ENCODE measurements at regions not wholly inside any gene's neighbourhood (a gene's known extent, or its start where the extent isn't known, plus 50 kb on each side); places are given as distances from the start of the nearest gene placed in this dataset.

DNA sequence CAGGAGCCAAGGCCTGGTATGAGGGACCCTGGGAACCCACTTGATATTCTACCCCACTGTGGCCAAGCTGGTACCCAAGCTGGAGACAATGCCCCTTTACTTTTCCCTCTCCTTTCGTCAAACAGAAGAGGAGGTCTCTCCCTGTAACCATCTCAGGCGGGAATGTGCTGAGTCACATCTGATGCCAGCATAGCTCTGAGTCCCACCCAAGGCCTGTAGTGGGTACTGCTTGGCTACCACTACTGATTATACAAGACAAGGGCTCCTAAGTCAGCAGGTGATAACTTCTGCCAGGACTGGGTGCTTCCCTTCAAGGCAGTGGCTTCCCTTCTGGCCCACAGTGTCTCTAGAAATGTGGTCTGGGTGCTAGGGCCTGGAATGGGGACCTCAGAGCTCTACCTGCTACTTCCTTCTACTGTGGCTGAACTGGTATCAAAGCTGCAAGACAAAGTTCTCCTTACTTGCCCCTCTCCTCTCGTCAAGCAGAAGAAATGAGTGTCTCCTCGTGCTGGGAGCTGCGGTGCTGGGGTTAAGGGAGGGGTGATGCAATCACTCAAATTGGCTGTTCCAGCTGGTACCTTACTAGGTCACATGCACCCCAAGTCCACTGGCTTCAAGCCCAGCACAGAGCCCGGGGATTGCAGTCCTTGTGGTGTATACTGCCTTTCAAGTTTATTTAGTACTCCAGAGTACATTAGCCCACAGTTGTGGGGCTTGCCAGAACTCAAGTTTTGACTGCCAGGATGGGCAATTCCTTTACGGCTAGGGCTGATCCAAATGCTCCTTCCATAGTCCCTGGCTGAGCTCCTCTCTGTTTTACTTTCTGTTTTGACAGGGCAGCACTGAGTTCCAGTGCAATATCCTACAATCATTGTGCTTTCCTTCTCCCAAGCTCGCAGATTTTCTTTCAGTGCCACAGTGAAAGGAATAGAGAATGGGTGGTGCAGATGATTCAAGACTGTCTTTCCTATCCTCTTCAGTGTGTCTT lies 419.7 kb upstream of the CNTN5 start:
- no peaks in the 10 kb centered on the region for H4K20me1 ChIP-seq (replicated peaks; ENCODE audit: control insufficient read depth, insufficient read depth, low read length)
- H3K4me2 ChIP-seq (ENCODE audit: insufficient read depth, low read length): peak overlapping the region; percentile 15
- DNase-seq (ENCODE audit: extremely low read depth in 1 of 4, low spot score in 3 of 4) (no peak), FAIRE-seq (no peak), ATAC-seq (peak; percentile 36)
- in situ Hi-C loops (cut with MboI) (no loop called here), intact Hi-C loops (cut with micrococcal nuclease) (no loop called here)
- H3K27me3 ChIP-seq (ENCODE audit: control insufficient read depth in 2 of 2, insufficient read depth in 2 of 2, low read length in 2 of 2): no peaks in the 10 kb centered on the region
- WGBS (ENCODE audit: insufficient coverage, low coverage, missing lambda C conversion rate): 6% methylated on average over 7 of the region's 8 CpGs
- no peaks in the 10 kb centered on the region for H3K36me3 ChIP-seq (ENCODE audit: control insufficient read depth, insufficient read depth, low read length)
- H3K4me1 ChIP-seq (replicated peaks in 1 of 2; ENCODE audit: control insufficient read depth in 2 of 2, insufficient read depth in 2 of 2, low read length in 2 of 2): peaks cover 0 to 8% of the 10 kb centered on the region in 2 experiments; a peak in 2 of 5 replicates
- no TSS peak for BruUV-seq (replicated peaks)
- no peak overlapping the region for H3K4me3 ChIP-seq
- POLR2A ChIA-PET: interaction anchor here (0.7 kb wide), 1 partner anchor 791 kb away, joined by 3 read pairs; no protein-coding TSS in a partner anchor
- H3K9ac ChIP-seq (ENCODE audit: insufficient read depth in 1 of 2, low read depth in 2 of 2, low read length in 2 of 2): no peak overlapping the region; a peak in 1 of 4 replicates
- peak overlapping the region; percentile 80 for H3K27ac ChIP-seq (ENCODE audit: extremely low read depth, low read depth, low read length)
- H3K9me1 ChIP-seq (ENCODE audit: control insufficient read depth, insufficient read depth, low read length): no peaks in the 10 kb centered on the region
- H3K79me2 ChIP-seq (ENCODE audit: control insufficient read depth, insufficient read depth, low read length): no peaks in the 10 kb centered on the region
- no peaks in the 10 kb centered on the region for H3K9me3 ChIP-seq (replicated peaks; ENCODE audit: control insufficient read depth, insufficient read depth, low read depth, low read length)
- CTCF ChIA-PET (ENCODE audit: low intra/inter-chr PET ratio): no interaction called here
- H2AFZ ChIP-seq (ENCODE audit: low read depth, low read length): peak overlapping the region; percentile 73
- TF ChIP-seq CEBPG (CRISPR knock-in tag; IDR thresholded peaks at IDR 0.05) (no peak), CEBPG (tag; conservative IDR thresholded peaks at IDR 0.05 in 1 of 2, IDR thresholded peaks at IDR 0.05 in 1 of 2) (peak; percentile 54 to 62), ZNF165 (CRISPR knock-in tag; IDR thresholded peaks at IDR 0.05; ENCODE audit: borderline replicate concordance) (no peak), BACH1 (tag; IDR thresholded peaks at IDR 0.05) (peak; percentile 23; the same call in 1 of the 2 replicates), SMARCB1 (IDR thresholded peaks at IDR 0.05; ENCODE audit: insufficient read length, low read depth) (no peak), NFE2L1 (tag; IDR thresholded peaks at IDR 0.05; ENCODE audit: borderline replicate concordance, low read depth) (peak; percentile 33; the same call in 1 of the 2 replicates), NR2C2 (CRISPR knock-in tag; IDR thresholded peaks at IDR 0.05) (no peak), NR2C2 (tag; IDR thresholded peaks at IDR 0.05) (peak; percentile 20; the same call in 1 of the 2 replicates), OTX1 (CRISPR knock-in tag; IDR thresholded peaks at IDR 0.05) (no peak), MAFG (tag; conservative IDR thresholded peaks at IDR 0.05) (peak; percentile 31; the same call in 1 of the 2 replicates), JUND (IDR thresholded peaks at IDR 0.05; ENCODE audit: borderline replicate concordance, low read depth, low read length) (0 out of 2 replicates have a peak, but pooled peaks have one; percentile 4), JUND (tag; IDR thresholded peaks at IDR 0.05; ENCODE audit: borderline replicate concordance, low read depth, low read length) (no peak), EWSR1 (IDR thresholded peaks at IDR 0.05; ENCODE audit: borderline replicate concordance, low read depth, partially characterized antibody) (no peak), MEF2D (tag; conservative IDR thresholded peaks at IDR 0.05; ENCODE audit: low read depth) (no peak), L3MBTL2 (IDR thresholded peaks at IDR 0.05) (peak; percentile 42; the same call in 1 of the 2 replicates)
- TF ChIP-seq, protein P1, sequence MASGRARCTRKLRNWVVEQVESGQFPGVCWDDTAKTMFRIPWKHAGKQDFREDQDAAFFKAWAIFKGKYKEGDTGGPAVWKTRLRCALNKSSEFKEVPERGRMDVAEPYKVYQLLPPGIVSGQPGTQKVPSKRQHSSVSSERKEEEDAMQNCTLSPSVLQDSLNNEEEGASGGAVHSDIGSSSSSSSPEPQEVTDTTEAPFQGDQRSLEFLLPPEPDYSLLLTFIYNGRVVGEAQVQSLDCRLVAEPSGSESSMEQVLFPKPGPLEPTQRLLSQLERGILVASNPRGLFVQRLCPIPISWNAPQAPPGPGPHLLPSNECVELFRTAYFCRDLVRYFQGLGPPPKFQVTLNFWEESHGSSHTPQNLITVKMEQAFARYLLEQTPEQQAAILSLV (tag; IDR thresholded peaks at IDR 0.05): peak; percentile 52; the same call in 1 of the 2 replicates
- TF ChIP-seq, protein P2, sequence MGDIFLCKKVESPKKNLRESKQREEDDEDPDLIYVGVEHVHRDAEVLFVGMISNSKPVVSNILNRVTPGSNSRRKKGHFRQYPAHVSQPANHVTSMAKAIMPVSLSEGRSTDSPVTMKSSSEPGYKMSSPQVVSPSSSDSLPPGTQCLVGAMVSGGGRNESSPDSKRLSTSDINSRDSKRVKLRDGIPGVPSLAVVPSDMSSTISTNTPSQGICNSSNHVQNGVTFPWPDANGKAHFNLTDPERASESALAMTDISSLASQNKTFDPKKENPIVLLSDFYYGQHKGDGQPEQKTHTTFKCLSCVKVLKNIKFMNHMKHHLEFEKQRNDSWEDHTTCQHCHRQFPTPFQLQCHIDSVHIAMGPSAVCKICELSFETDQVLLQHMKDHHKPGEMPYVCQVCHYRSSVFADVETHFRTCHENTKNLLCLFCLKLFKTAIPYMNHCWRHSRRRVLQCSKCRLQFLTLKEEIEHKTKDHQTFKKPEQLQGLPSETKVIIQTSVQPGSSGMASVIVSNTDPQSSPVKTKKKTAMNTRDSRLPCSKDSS (IDR thresholded peaks at IDR 0.05; ENCODE audit: low read depth, partially characterized antibody): no peak
- TF ChIP-seq, protein P3, sequence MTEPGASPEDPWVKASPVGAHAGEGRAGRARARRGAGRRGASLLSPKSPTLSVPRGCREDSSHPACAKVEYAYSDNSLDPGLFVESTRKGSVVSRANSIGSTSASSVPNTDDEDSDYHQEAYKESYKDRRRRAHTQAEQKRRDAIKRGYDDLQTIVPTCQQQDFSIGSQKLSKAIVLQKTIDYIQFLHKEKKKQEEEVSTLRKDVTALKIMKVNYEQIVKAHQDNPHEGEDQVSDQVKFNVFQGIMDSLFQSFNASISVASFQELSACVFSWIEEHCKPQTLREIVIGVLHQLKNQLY (CRISPR knock-in tag; conservative IDR thresholded peaks at IDR 0.05): no peak

Data from K562 (cell line).